AG10803 (cell line): ENCODE measurements at regions not wholly inside any gene's neighbourhood (a gene's known extent, or its start where the extent isn't known, plus 50 kb on each side); places are given as distances from the start of the nearest gene placed in this dataset.
A peak's percentile ranks its signal among the peaks of the same experiment; 100 is the strongest.
"Not testable (repeated sequence)": the region's sequence is repeated elsewhere in the genome, so short reads cannot be mapped to it uniquely, and the experiment has no call there.

Experiments used
- DNase-seq: peaks from one replicate; pipeline ENCODE4 v3.0.0; 2010; ENCODE audit warnings: low read depth
- H3K4me3 ChIP-seq: 2 replicates; pipeline ENCODE4 v1.5.1; 2011; ENCODE audit warnings: mild to moderate bottlenecking, low read length, control low read depth
- TF ChIP-seq, protein P1 (sequence below): conservative IDR thresholded peaks from 2 replicates; pipeline ENCODE4 v1.5.1; 2011; ENCODE audit warnings: mild to moderate bottlenecking, low read length, control low read depth, inconsistent platforms

DNA sequence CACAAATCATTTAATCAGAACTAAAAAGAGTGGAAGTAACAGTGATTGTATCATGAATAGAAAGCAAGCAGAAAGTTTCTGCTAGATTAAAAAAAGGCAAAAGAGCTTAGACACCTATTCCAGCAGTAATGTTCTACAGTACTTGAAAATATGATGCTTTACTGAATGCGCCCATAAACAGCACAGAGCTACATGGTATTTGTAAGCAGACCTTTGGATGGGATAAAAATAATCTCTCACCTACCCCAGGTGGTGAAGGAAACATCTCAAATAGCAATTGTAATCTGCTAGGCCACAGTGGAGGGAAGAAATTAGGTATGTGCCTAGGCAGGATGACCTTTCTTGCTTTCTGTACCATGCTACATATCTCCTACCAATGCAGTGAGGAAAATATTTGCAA, 280.9 kb upstream of the PRKX start:
- no peak overlapping the region for H3K4me3 ChIP-seq
- no peak for DNase-seq
- TF ChIP-seq, protein P1, sequence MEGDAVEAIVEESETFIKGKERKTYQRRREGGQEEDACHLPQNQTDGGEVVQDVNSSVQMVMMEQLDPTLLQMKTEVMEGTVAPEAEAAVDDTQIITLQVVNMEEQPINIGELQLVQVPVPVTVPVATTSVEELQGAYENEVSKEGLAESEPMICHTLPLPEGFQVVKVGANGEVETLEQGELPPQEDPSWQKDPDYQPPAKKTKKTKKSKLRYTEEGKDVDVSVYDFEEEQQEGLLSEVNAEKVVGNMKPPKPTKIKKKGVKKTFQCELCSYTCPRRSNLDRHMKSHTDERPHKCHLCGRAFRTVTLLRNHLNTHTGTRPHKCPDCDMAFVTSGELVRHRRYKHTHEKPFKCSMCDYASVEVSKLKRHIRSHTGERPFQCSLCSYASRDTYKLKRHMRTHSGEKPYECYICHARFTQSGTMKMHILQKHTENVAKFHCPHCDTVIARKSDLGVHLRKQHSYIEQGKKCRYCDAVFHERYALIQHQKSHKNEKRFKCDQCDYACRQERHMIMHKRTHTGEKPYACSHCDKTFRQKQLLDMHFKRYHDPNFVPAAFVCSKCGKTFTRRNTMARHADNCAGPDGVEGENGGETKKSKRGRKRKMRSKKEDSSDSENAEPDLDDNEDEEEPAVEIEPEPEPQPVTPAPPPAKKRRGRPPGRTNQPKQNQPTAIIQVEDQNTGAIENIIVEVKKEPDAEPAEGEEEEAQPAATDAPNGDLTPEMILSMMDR: no peak

DNA sequence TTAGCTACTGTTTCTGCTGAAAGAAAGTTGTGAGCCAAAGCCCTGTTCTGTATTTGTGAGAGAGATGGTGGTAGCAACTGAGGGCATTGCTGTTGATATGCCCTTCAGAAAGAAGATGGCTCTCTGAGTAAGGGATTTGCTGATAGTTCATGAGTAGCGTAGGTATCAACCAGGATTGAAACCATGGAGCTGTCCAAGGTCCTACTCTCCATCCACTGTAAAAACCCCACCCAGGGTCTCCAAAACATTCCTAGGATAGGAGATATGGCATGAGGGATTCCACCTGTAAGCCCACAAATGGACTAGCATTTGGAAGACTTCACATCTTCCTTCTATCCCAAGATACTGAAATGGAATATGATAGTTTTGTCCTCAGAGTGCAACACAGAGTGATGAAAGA, 277.1 kb upstream of the PRKX start:
- DNase-seq: no peak
- TF ChIP-seq, protein P1: no peak
- H3K4me3 ChIP-seq: no peak overlapping the region

DNA sequence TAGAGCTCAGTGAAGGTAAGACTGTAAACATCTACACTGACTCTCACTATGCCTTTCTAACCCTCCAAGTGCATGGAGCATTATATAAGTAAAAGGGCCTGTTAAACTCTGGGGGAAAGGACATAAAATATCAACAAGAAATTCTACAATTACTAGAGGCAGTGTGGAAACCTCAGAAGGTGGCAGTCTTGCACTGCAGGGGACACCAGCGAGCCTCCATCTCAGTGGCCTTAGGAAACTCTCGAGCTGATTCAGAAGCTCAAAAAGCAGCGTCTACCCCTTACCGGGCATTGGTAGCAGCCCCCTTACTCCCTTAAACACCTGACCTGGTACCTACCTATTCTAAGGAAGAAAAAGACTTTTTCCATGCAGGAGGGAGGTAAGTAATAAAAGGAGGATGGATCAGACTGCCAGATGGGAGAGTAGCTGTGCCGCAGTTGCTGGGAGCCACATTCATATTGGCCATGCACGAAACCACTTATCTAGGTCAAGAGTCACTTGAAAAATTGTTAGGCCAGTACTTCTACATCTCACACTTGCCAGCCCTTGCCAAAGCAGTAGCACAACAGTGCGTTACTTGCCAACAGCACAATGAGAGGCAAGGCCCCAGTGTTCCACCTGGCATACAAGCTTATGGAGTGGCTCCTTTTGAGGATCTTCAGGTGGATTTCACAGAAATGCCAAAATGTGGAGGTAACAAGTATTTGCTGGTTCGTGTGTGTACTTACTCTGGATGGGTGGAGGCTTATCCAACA, 258.8 kb upstream of the PRKX start:
- DNase-seq, H3K4me3 ChIP-seq: not testable (repeated sequence)

DNA sequence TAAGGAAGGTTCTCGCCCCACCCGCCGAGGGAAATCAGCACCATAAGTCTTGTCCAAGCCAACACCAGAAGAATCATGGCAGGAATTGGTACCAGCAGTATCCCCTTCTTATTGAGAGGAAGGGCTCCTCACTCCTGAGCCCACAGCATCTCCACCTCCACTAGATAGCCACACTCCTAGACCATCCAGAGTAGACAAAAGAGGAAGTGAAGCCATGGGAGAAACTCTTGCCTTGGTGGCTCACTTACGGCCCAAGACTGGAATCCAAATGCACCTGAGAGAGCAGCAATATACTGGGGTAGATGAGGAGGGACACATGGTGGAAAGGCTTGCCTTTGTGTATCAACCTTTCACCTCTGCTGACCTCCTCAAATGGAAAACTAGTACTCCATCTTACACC, 255.3 kb upstream of the PRKX start:
- DNase-seq: no peak
- H3K4me3 ChIP-seq: no peak overlapping the region
- TF ChIP-seq, protein P1: no peak

DNA sequence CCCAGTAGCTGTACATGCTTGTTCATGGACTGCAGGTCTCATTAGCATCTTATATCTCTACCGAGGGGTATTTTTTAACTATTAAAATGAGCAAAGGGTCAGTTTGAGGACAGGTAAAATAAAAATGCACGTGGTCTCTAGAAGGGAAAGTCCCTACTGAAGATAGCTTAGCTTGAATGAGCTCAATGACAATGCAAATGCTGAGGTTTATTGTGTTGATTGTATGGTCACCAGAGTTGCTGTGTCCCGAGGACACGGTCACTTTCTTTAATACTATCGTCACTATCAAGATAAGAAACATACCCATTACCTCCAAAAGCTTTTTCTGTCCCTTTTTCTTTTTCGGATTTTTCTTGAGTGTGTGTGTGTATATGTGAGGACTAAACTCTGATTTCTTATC, 250.5 kb upstream of the PRKX start:
- no peak overlapping the region for H3K4me3 ChIP-seq
- DNase-seq: no peak
- TF ChIP-seq, protein P1: no peak

DNA sequence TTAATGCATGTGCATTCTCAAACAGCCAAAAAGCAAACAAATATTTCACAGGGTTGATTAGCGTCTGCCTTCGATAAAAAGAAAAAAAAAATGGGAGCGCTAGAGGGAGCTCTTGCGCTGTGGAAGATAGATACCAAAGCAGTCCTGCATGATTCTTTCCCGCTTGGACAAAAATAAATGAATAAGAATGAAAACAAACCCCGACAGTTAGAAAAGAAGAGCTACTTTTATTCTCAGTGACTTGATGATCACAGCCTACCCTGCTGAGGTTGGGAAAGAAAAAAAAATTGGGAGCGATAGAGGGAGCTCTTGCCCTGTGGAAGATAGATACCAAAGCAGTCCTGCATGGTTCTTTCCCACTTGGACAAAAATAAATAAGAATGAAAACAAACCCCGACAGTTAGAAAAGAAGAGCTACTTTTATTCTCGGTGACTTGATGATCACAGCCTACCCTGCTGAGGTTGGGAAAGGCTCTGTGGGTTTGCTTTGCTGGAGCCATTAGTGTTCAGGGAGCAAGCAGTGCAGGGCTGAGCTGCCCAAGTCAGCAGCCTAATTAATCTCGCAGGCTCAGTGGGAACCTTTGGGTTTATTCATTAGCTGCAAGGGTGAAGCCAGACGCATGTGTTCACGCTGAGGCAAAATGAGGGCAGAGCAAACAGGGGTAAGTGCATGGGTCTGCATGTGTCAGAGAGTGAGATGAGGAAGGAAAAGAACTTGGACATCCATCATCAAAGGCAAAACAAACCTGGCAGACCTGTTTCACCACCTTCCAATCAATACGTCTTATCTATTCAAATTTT, 249.3 kb upstream of the PRKX start:
- DNase-seq: no peak
- no peak overlapping the region for H3K4me3 ChIP-seq
- TF ChIP-seq, protein P1: peak; percentile 51

DNA sequence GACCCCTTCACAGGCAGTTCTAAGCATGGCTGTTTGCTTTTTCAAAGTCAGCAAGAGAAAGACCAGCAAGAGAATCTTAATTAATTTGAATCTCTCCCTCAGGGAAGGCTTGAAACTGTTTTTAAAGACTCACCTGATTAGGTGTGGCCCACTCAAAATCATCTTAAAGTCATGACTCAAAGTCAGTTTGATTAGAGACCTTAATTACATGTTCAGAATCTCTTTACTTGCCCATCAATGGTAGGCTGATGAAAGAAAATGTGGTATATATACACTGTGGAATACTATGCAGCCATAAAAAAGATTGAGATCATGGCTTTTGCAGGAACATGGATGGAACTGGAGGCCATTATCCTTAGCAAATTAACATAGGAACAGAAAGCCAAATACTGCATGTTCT, 247.5 kb upstream of the PRKX start:
- DNase-seq: no peak
- TF ChIP-seq, protein P1: no peak

More for the DNA sequence above, 247.5 kb upstream of the PRKX start:
- H3K4me3 ChIP-seq: no peak overlapping the region
